Natural killer cell (primary cell): ENCODE measurements at regions not wholly inside any gene's neighbourhood (a gene's known extent, or its start where the extent isn't known, plus 50 kb on each side); places are given as distances from the start of the nearest gene placed in this dataset.
"Not testable (repeated sequence)": the region's sequence is repeated elsewhere in the genome, so short reads cannot be mapped to it uniquely, and the experiment has no call there.

Source experiments
- ATAC-seq, 3 donors: fragments of 150-1000 bp in 2 of 3; fragments of 200-7000 bp in 1 of 3; cut with Tn5 transposase; 1 replicate in 1 of 3; 2 replicates in 2 of 3; pipeline ENCODE4 v1.10.0; 2021; ENCODE audit warnings: mild to moderate bottlenecking in 2 of 3, moderate library complexity in 2 of 3
- DNase-seq, 2 donors: peaks; one replicate each; pipeline versions ENCODE4 v3.0.0 to v3.0.0-alpha.2; 2013 to 2021; ENCODE audit warnings: mixed read lengths in 1 of 2
- H3K27ac ChIP-seq: one replicate; pipeline ENCODE4 v1.5.1; 2013; ENCODE audit warnings: mild to moderate bottlenecking, low read length
- H3K27me3 ChIP-seq: one replicate; pipeline ENCODE4 v1.6.1; 2013; ENCODE audit warnings: low read length; ENCODE audit not compliant: control insufficient read depth, insufficient read depth
- H3K36me3 ChIP-seq: one replicate; pipeline ENCODE4 v1.6.1; 2013; ENCODE audit warnings: low read length; ENCODE audit not compliant: control insufficient read depth, insufficient read depth
- H3K4me1 ChIP-seq: one replicate; pipeline ENCODE4 v1.6.1; 2013; ENCODE audit warnings: low read length; ENCODE audit not compliant: control insufficient read depth, insufficient read depth
- H3K4me3 ChIP-seq: one replicate; pipeline ENCODE4 v1.5.1; 2013; ENCODE audit warnings: low read length
- H3K9me3 ChIP-seq: one replicate; pipeline ENCODE4 v1.6.1; 2013; ENCODE audit warnings: low read length; ENCODE audit not compliant: control insufficient read depth, insufficient read depth
- H3K27ac Mint-ChIP-seq, 2 donors: one replicate each; pipeline ENCODE4 v1.8.0; 2022; ENCODE audit warnings: mild to moderate bottlenecking in 2 of 2, mixed read lengths in 2 of 2, moderate library complexity in 1 of 2
- H3K27me3 Mint-ChIP-seq, 2 donors: one replicate each; pipeline ENCODE4 v1.8.0; 2022; ENCODE audit warnings: low read depth in 2 of 2, mixed read lengths in 2 of 2
- H3K36me3 Mint-ChIP-seq: one replicate; pipeline ENCODE4 v1.8.0; 2022; ENCODE audit warnings: mixed read lengths
- H3K4me1 Mint-ChIP-seq, 2 donors: one replicate each; pipeline ENCODE4 v1.8.0; 2022; ENCODE audit warnings: mixed read lengths in 2 of 2
- H3K4me3 Mint-ChIP-seq: one replicate; pipeline ENCODE4 v1.8.0; 2022; ENCODE audit warnings: mild to moderate bottlenecking, moderate library complexity, mixed read lengths
- H3K9me3 Mint-ChIP-seq, 2 donors: one replicate each; pipeline ENCODE4 v1.8.0; 2022; ENCODE audit warnings: mixed read lengths in 2 of 2
- CTCF ChIP-seq: fragments of 200-600 bp; IDR thresholded peaks from one replicate; pipeline ENCODE4 v1.8.0; 2022; ENCODE audit warnings: antibody characterized with exemption
- whole genome bisulfite sequencing: methylation state at CpG from one replicate; pipeline ENCODE4 v1.1.7; 2013; ENCODE audit warnings: missing lambda C conversion rate; ENCODE audit not compliant: insufficient coverage; 5-methylcytosine and 5-hydroxymethylcytosine counted together
- intact Hi-C: fragments of 100-400 bp; cut with micrococcal nuclease; formaldehyde crosslinking; loops from one replicate; pipeline ENCODE4 v1.14.2; 2022

GRCh38 chr2:39981883-39982311 is 202.8 kb upstream of the THUMPD2 start:
- 81% methylated on average over 3 of the region's 3 CpGs for WGBS
- Mint-ChIP-seq H3K27me3 (no peaks in the 10 kb centered on the region), H3K36me3 (no peaks in the 10 kb centered on the region), H3K4me3 (no peak overlapping the region), H3K27ac (no peak overlapping the region), H3K4me1 (no peaks in the 10 kb centered on the region), H3K9me3 (peaks cover 6 to 7% of the 10 kb centered on the region in 2 donors)
- intact Hi-C loops: no loop called here
- Histone ChIP-seq H3K27ac (no peak overlapping the region), H3K9me3 (no peaks in the 10 kb centered on the region), H3K36me3 (no peaks in the 10 kb centered on the region), H3K27me3 (no peaks in the 10 kb centered on the region), H3K4me3 (no peak overlapping the region), H3K4me1 (no peaks in the 10 kb centered on the region)
- DNase-seq: no peak
- no peak for TF ChIP-seq CTCF
- ATAC-seq: no peak

DNA sequence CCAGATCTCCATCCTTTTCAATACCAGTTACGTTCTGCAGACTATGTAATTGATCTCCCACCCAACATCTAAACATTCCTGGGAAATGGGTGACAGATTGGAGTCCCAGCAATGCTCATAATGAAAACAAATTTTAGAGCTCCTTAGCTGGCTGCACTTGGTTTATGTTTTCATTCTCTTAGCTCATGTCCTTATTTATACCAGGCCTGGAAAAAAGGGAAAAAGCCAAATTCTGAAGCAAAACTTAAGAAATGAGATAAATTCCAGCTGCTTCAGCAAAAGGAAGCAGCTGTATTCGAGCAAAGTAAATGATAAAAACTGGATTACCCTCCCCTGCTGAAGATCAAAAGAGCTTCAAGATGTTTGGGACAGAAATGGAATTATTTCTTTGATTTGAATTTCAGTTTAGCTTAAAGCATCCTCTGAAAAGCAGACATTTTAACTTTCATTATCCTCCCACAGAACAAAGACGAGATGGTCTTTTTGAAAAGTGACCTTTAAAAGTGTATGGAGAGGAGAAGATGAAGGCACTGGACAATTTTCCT is 196.5 kb upstream of the THUMPD2 start:
- no peak for TF ChIP-seq CTCF
- intact Hi-C loops: no loop called here
- WGBS: 75% methylated on average over 2 of the region's 3 CpGs
- DNase-seq (no peak), ATAC-seq (no peak)
- no peak overlapping the region for H3K4me3 ChIP-seq
- Mint-ChIP-seq H3K27me3 (no peaks in the 10 kb centered on the region), H3K27ac (no peak overlapping the region), H3K4me1 (no peaks in the 10 kb centered on the region), H3K9me3 (peaks cover 6 to 7% of the 10 kb centered on the region in 2 donors), H3K36me3 (no peaks in the 10 kb centered on the region), H3K4me3 (no peak overlapping the region)
- H3K27me3 ChIP-seq: no peaks in the 10 kb centered on the region
- no peaks in the 10 kb centered on the region for H3K4me1 ChIP-seq
- no peaks in the 10 kb centered on the region for H3K36me3 ChIP-seq
- H3K9me3 ChIP-seq: no peaks in the 10 kb centered on the region
- H3K27ac ChIP-seq: no peak overlapping the region

GRCh38 chr2:39968037-39968436 is 189.0 kb upstream of the THUMPD2 start:
- Mint-ChIP-seq H3K27me3 (no peaks in the 10 kb centered on the region), H3K9me3 (peaks cover 9 to 10% of the 10 kb centered on the region in 2 donors), H3K4me1 (no peaks in the 10 kb centered on the region), H3K27ac (no peak overlapping the region), H3K36me3 (no peaks in the 10 kb centered on the region), H3K4me3 (no peak overlapping the region)
- intact Hi-C loops: no loop called here
- Histone ChIP-seq H3K9me3 (no peaks in the 10 kb centered on the region), H3K27me3 (no peaks in the 10 kb centered on the region), H3K27ac (no peak overlapping the region), H3K36me3 (no peaks in the 10 kb centered on the region), H3K4me1 (no peaks in the 10 kb centered on the region), H3K4me3 (no peak overlapping the region)
- no peak for TF ChIP-seq CTCF
- WGBS: 71% methylated on average over 1 of the region's 1 CpG
- DNase-seq (no peak), ATAC-seq (no peak)

- H3K4me3 Mint-ChIP-seq, H3K9me3 ChIP-seq, H3K36me3 ChIP-seq, H3K27me3 Mint-ChIP-seq, H3K27me3 ChIP-seq, ATAC-seq, H3K4me3 ChIP-seq, H3K36me3 Mint-ChIP-seq, H3K4me1 Mint-ChIP-seq, H3K27ac Mint-ChIP-seq, H3K9me3 Mint-ChIP-seq, H3K27ac ChIP-seq, H3K4me1 ChIP-seq, DNase-seq, intact Hi-C loops: not testable (repeated sequence)
- WGBS: 80% methylated on average over 7 of the region's 7 CpGs
These were observed 181.6 kb upstream of the THUMPD2 start for GRCh38 chr2:39960681-39961080.
